GM18511 (cell line): ENCODE measurements at regions not wholly inside any gene's neighbourhood (a gene's known extent, or its start where the extent isn't known, plus 50 kb on each side); places are given as distances from the start of the nearest gene placed in this dataset.
"Not testable (repeated sequence)": the region's sequence is repeated elsewhere in the genome, so short reads cannot be mapped to it uniquely, and the experiment has no call there.

Experiments
- ATAC-seq: cut with Tn5 transposase; IDR thresholded peaks from one replicate; pipeline ENCODE4 v1.9.1; 2021; ENCODE audit warnings: mild to moderate bottlenecking, moderate library complexity; ENCODE audit not compliant: unreplicated experiment

DNA sequence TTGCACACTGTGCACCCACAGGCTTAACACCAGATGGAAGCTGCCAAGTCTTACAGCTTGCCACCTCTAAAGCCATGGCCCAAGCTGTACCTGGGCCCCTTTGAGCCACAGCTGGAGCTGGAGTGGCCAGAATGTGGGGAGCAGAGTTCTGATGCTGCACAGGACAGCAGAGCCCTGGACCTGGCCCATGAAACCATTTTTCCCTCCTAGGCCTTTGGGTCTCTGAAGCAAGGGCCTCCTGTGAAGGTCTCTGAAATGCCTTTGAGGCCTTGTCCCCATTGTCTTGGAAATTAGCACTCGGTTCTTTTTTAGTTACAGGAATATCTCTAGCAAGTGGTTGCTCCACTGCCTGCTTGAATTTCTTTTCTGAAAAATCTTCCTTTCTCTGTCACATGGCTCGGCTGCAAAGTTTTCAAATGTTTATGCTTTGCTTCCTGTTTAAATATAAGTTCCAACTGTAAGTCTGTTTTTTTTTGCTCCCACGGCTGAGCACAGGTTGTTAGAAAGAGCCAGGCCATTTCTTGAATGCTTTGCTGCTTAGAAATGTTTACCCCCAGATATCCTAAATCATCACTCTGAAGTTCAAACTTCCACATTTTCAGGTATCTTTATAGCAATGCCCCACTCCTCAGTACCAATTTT, 156.8 kb upstream of the GORAB start:
- no peak for ATAC-seq

DNA sequence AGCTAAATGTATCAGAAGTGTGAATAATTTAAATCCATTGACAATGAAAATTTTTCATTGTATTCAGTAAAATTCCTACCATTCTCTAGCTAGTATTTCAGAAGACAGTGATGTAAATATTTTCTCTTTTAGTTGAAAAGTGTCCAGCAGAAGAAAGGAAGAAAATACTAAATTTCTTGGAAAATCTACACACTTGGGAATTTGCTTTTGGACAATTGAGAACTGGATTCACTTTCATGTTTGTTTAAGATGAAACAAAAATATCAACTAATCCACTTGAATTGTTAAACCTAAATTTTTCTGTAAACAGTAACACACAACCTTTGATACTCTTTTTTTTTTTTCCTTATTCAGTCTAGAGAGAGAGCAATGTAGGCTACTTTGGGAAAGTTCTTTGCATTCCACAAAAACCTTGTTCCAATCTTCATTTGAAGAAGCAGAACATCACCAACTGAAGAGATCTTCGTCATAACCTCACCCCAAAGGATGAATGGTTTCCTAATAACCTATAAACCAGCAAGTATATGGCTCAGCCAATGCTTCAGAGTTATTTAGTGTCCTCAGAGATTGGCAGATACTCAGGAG, 155.1 kb upstream of the GORAB start:
- peak; percentile 39 for ATAC-seq

DNA sequence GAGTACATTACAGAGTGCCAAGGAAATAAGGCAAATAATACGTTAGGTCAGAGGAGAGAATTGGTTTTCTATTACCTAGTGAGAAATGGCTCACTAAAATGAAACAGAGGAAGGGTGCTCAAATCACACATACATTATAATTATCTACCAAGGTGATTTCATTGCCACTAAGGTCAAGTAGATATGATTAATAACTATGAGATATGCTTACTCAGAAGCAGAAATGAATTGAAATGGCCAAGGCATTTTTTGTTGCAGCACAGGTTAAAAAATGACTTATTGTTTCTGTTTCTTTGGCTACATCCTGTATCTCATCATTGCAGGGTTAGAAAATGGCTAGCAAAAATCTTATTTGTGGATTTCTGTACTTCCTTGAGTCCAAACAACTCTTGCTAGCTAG, 154.5 kb upstream of the GORAB start:
- ATAC-seq, result peak; percentile 76

- peak; percentile 44 for ATAC-seq
These were observed 153.9 kb upstream of the GORAB start for GRCh38 chr1:170377896-170378634.

- ATAC-seq, result no peak
These were observed 146.2 kb upstream of the GORAB start for GRCh38 chr1:170385750-170386149.

DNA sequence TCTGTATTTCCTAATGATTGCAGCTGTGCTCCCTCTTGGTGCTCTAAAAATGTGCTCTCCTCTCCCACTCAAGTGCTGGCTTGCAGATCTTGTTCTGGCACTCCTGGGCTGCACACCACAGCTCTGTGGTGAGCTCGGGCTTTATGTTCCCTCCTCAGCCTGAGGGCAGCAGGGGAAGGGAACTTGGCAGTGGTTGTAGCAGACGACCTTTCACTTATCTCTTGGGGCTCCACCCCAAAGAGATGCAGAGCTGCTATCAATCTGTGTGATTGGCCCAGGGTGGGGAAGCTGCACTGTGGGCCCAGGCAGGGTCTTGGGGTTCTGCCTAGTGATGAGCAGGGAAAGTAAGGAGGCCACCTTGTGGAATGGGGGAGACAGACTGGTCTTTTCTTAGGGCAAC, 143.5 kb upstream of the GORAB start:
- no peak for ATAC-seq

DNA sequence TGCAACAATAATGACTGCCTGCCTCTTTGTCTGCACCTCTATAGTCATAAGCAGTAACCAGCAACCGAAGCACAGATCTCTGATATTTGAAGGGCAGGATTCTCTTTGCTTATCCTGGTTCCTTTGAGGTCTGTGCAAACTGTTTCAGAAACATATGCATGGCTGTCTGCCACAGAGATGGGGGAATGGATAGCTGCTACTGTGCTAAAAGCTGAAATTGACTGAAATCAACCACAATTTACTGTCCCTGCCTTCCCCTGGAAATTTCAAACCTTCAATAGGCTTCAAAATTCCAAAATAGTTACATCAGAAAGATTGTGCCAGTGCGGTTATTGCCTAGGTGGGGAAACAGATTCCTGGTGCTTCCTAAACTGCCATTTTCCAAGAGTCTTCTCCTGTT, 136.8 kb upstream of the GORAB start:
- ATAC-seq, result no peak

DNA sequence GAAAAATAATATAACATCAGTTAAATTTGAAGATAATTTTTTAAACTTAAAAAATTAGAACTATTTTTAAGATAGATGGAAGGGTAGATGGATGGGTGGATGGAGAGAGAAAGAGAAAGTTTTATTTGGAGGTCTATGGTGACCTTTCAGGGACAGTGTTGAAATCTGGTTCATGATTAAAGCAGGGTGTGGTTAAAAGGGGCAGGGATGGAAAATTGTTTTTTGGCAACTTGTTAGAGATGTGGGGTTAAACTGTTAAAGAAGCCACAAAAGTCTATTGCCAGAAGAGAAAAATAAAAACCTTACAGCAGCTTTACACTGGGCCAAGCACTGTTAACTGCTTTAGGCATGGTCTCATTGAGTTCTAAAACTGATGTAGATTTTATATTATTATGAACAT, 134.9 kb upstream of the GORAB start:
- no peak for ATAC-seq

DNA sequence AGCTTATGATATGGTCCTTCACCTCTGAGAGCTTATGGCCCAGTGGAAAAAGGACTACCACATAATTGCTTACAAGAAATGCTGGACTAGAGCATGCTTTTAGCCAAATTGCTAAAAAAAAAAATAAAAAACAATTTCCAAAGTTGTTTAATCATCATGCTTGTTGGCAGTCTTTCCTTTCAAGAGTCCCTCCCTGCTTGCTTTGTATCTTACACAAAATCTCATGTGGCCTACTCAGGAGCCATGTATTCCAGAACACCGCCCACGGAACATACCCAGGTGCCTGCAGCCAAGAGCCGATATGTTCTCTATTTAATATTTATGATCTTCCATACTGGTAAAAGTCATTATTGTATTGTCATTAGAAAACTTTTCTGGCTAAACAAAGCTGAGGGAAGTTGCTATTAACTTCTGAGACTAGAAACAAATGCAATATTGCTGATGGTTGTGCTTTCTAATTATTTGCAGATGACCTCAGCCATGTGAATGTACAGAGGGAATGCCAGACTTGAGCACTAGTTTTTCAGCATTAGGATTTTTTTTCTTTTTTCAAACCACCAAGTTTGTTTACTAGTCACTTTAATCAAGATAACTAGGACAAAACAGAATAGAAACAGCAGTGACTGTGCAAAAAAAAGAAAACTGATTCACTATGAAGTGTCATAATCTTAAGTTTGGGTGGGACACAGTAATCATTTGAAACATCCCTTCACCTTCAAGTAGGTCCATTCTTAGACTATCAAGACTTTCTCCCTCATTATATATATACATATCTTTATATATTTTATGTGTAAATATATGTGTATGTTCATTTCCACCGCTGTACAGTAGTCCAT, 129.3 kb upstream of the GORAB start:
- no peak for ATAC-seq

DNA sequence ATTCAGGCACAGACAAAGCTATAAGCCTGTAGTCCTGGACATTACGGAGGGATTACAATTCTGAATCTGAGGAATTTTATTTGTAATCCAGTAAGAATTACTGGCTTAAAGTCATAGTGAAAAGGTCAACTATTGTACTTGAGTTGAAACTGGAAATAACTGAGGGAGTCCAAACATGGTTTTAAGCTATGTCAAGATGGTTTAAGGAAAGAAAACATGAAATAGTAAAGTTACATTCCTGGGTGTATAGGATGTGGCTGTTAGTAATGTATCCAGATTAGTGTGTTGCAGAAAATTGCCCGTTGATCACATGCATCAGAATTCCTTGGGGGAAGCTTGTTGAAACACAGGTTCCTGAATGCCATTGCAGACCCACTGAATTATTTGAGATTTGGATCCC, 124.8 kb upstream of the GORAB start:
- no peak for ATAC-seq

GRCh38 chr1:170407581-170407980, 124.4 kb upstream of the GORAB start:
- no peak for ATAC-seq

- ATAC-seq, result no peak
These were observed 121.4 kb upstream of the GORAB start for GRCh38 chr1:170410401-170411166.

DNA sequence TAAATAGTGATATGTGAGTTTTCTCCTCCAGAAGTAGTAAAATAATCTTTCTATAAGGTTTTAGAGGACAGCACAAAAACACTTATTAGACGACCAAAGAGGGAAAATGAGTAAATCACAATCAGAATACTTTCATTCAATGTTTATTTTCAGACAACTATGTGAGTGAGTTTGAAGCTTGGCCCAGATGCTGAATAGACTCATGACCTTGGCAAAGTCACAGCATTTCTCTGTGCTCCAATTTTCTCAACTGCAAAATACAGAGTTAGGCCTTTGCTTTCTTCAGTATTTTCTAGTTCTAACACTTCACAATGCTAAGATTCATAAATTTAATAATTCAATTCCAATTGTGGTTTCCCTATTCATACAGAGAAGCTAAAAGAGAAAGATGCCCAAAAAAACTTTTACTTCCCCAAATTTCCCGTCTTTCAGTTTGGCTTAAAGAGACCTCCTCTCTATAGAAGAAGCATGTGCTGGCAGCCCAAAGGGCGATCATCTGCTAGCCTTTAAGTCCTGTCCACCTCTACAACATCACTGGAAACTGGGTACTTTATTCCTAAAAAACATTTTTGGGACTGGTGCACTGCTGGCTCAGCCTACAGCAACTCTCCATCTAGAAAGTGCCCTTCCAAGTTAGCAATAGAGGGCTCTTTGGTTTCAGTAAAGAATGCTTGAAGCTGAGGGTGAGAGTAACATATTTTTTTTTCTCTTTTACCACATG, 116.8 kb upstream of the GORAB start:
- ATAC-seq, result no peak

GRCh38 chr1:170415710-170416372, 116.1 kb upstream of the GORAB start:
- no peak for ATAC-seq

- ATAC-seq, result no peak
These were observed 107.6 kb upstream of the GORAB start for GRCh38 chr1:170424346-170424745.

- no peak for ATAC-seq
These were observed 105.4 kb upstream of the GORAB start for GRCh38 chr1:170426596-170426995.

GRCh38 chr1:170427002-170427401, 105.0 kb upstream of the GORAB start:
- ATAC-seq, result not testable (repeated sequence)

- ATAC-seq, result no peak
These were observed 95.0 kb upstream of the GORAB start for GRCh38 chr1:170436928-170437327.

DNA sequence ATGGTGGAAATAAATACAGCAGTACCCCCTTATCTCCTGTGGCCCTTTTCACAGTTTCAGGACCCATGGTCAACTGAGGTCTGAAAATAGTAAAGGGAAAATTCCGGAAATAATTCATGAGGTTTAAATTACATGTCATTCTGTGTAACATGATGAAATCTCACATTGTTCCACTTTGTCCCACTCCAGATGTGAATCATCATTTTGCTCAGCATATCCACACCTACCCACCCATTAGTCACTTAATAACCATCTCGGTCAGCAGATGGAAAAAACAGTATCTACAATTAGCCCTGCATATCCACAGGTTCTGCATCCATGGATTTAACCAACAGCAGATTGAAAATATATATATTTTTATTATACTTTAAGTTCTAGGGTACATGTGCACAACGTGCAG, 86.9 kb upstream of the GORAB start:
- ATAC-seq, result no peak
